ENCODE measurements at regions not wholly inside any gene's neighbourhood (a gene's known extent, or its start where the extent isn't known, plus 50 kb on each side); places are given as distances from the start of the nearest gene placed in this dataset.

GRCh38 chr6:159444056-159444760 lies 248.8 kb downstream of the SOD2 start:
- DNase-seq (ENCODE audit: insufficient read length, low spot score) (no peak), FAIRE-seq (no peak)
- no peak for TF ChIP-seq POLR2A (IDR thresholded peaks at IDR 0.05; ENCODE audit: low read depth, low read length)

- DNase-seq (ENCODE audit: insufficient read length, low spot score): no peak
- FAIRE-seq: no peak
Observed at GRCh38 chr6:159443417-159443920, 249.6 kb downstream of the SOD2 start.

GRCh38 chr6:159441704-159441981 lies 251.4 kb downstream of the SOD2 start:
- TF ChIP-seq POLR2A (IDR thresholded peaks at IDR 0.05; ENCODE audit: low read depth, low read length): no peak
- no peak for FAIRE-seq

More at GRCh38 chr6:159443417-159443920, 249.6 kb downstream of the SOD2 start:
- TF ChIP-seq POLR2A (IDR thresholded peaks at IDR 0.05; ENCODE audit: low read depth, low read length): no peak

GRCh38 chr6:159440911-159441703 lies 251.9 kb downstream of the SOD2 start:
- FAIRE-seq (no peak), DNase-seq (ENCODE audit: insufficient read length, low spot score) (no peak)
- TF ChIP-seq POLR2A (IDR thresholded peaks at IDR 0.05; ENCODE audit: low read depth, low read length): no peak

More at GRCh38 chr6:159441704-159441981, 251.4 kb downstream of the SOD2 start:
- no peak for DNase-seq (ENCODE audit: insufficient read length, low spot score)

DNA sequence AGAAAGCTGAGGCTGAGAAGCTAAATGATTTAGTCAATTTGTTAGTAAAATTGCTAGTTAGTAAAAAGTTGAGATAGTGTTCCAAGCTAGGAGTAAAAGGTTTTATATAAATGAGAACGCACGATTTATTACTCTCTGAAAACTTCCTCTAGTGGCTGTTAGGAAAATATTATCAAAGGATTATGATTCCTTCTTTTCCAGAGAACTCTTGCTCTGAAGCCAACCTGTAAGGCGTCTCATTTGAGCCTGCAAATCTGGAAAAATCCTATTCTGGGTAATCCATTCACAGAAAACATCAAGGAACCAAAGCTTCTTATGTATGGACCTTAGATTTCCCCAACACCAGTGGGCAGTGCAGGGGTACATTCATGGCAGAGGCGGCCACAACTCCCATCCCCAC lies 252.7 kb downstream of the SOD2 start:
- FAIRE-seq (no peak), DNase-seq (ENCODE audit: insufficient read length, low spot score) (no peak)
- no peak for TF ChIP-seq POLR2A (IDR thresholded peaks at IDR 0.05; ENCODE audit: low read depth, low read length)

DNA sequence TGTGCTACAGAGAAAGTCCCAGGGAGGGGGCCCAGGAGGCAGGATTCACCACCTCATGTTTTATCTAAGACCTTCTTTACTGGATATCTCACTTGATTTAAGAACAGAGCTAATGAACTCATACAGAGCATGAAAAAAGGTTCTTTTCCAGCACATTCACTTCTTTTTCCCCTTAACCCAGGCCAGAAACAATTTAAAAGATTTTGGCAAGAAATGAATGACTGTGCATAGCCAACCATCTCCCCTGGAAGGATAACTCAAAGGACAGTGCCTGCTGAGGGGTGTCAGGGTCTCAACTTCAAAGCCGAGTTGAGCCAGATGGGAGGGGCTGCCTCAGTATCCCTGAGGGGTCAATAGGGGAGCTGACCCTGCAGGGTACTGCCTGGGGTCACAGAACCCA lies 253.4 kb downstream of the SOD2 start:
- FAIRE-seq (no peak), DNase-seq (ENCODE audit: insufficient read length, low spot score) (no peak)
- TF ChIP-seq POLR2A (IDR thresholded peaks at IDR 0.05; ENCODE audit: low read depth, low read length): no peak

GRCh38 chr6:159438106-159438505 lies 254.9 kb downstream of the SOD2 start:
- TF ChIP-seq POLR2A (IDR thresholded peaks at IDR 0.05; ENCODE audit: low read depth, low read length): no peak
- FAIRE-seq: no peak
- DNase-seq (ENCODE audit: insufficient read length, low spot score): no peak

DNA sequence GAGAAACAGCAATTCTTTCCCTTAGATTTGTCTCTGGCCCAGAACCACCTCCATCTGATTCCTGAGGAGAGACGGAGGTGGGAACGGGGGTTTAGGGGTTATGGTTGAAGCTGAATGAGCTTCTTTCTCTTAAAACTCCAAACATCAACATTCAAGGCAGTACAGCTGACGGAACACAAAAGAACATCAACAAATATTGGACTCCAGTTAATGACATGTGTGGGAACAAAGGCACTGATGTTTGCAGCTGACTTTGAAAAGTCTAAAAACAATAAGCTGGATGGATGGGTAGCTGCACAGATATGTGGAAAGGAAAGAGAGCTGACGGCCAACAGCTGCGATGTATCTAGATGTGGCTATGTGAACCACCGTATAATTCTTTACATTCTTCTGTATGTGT lies 256.5 kb downstream of the SOD2 start:
- TF ChIP-seq POLR2A (IDR thresholded peaks at IDR 0.05; ENCODE audit: low read depth, low read length): no peak
- DNase-seq (ENCODE audit: insufficient read length, low spot score) (no peak), FAIRE-seq (no peak)

DNA sequence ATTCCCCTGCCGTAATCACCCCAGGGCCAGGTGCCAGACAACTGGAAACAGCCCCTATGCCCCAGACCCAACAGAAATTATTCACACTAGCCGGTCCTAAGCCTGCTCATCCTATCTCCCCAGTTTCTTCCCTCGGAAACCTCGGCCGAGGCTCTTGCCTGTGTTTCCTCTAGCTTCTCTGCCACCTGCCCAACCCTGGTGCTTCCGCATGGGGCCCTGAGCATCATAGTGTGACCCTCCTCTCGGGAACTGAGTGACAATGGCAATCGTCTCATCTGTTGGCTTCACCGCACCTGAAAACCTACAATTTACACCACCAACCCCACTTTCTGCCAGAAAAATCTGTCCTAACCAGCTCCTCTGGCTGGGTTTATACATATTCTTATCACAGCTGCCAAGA lies 257.3 kb downstream of the SOD2 start:
- FAIRE-seq (no peak), DNase-seq (ENCODE audit: insufficient read length, low spot score) (no peak)
- no peak for TF ChIP-seq POLR2A (IDR thresholded peaks at IDR 0.05; ENCODE audit: low read depth, low read length)

GRCh38 chr6:159434410-159434809 lies 258.6 kb downstream of the SOD2 start:
- DNase-seq (ENCODE audit: insufficient read length, low spot score) (no peak), FAIRE-seq (no peak)
- no peak for TF ChIP-seq POLR2A (IDR thresholded peaks at IDR 0.05; ENCODE audit: low read depth, low read length)

- no peak for DNase-seq (ENCODE audit: insufficient read length, low spot score)
- no peak for TF ChIP-seq POLR2A (IDR thresholded peaks at IDR 0.05; ENCODE audit: low read depth, low read length)
- FAIRE-seq: no peak
Observed at GRCh38 chr6:159433550-159433949, 259.5 kb downstream of the SOD2 start.

DNA sequence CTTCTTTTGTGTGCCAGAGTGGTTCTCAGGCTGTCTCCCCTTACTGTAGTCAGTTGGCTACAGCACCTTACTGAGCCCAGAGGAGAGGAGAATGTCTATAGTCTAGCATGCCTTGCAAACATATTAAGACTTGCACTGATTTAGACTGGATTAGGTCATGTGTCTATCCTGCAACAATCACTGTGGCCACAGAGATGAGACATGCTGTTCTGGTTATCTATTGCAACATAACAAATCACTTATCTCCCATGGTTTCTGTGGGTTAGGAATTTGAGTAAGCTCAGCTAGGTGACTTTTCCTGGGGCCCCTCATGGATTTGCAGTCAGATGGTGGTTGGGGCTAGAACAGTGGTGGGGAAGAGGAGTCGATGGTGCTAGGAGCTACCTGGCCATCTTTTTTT lies 261.3 kb downstream of the SOD2 start:
- no peak for TF ChIP-seq POLR2A (IDR thresholded peaks at IDR 0.05; ENCODE audit: low read depth, low read length)
- DNase-seq (ENCODE audit: insufficient read length, low spot score): no peak
- FAIRE-seq: no peak

DNA sequence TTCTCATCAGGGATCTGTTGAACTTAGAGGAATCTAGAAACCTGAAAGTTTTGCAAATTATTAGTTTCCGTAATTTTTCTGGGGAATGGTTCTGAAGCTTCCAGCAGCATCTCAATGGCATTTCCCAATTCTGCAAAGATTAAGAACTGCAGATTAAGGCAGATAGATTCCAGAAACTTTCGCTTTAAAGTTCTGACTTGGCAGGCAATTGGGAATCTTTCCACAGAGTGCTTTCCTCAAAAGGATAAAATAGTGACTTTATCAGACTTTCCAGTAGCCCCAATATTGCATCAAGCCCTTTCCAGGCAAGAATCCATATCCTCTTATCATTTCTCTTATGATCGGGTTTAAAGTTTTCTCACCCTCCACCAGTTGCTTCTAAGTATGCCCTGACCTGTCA lies 261.1 kb downstream of the FNDC1 start:
- no peak for TF ChIP-seq POLR2A (IDR thresholded peaks at IDR 0.05; ENCODE audit: low read depth, low read length)
- DNase-seq (ENCODE audit: insufficient read length, low spot score): no peak
- FAIRE-seq: no peak

DNA sequence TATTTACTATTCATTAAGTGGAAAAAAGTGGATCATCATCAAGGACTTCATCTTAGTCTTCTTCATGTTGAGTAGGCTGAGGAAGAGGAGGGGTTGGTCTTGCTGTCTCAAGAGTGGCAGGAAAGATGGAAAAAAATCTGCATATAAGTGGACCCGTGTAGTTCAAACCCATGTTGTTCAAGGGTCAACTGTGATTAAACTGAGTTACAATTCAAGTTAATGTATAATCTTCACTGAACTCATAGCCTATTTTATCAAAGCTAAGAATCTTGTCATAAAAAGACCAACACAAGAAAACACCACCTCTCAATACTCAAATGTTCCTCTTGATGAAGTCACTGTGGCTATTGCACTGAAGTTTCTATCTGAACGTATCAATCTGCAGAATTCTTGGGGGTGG lies 260.2 kb downstream of the FNDC1 start:
- no peak for DNase-seq (ENCODE audit: insufficient read length, low spot score)
- no peak for FAIRE-seq
- TF ChIP-seq POLR2A (IDR thresholded peaks at IDR 0.05; ENCODE audit: low read depth, low read length): no peak

GRCh38 chr6:159427771-159428170 lies 258.6 kb downstream of the FNDC1 start:
- DNase-seq (ENCODE audit: insufficient read length, low spot score): no peak
- no peak for TF ChIP-seq POLR2A (IDR thresholded peaks at IDR 0.05; ENCODE audit: low read depth, low read length)
- no peak for FAIRE-seq
